HEK293T (cell line): ENCODE measurements at regions not wholly inside any gene's neighbourhood (a gene's known extent, or its start where the extent isn't known, plus 50 kb on each side); places are given as distances from the start of the nearest gene placed in this dataset.
"Not testable (repeated sequence)": the region's sequence is repeated elsewhere in the genome, so short reads cannot be mapped to it uniquely, and the experiment has no call there.

Source experiments
- CTCF ChIA-PET: fragments of 350-600 bp; formaldehyde crosslinking; extraction: SDS; loops from one replicate; lab custom pipeline; 2021; ENCODE audit warnings: antibody characterized with exemption, inconsistent platforms; lab: Yijun Ruan, JAX
- POLR2A ChIA-PET: fragments of 350-600 bp; formaldehyde crosslinking; extraction: SDS; loops from one replicate; lab custom pipeline; 2020; ENCODE audit warnings: antibody characterized with exemption, inconsistent platforms; lab: Yijun Ruan, JAX
- DNase-seq: peaks from one replicate; pipeline ENCODE4 v3.0.0; 2012; ENCODE audit warnings: mixed read lengths; ENCODE audit errors: extremely low spot score
- ARNT ChIP-seq: fragments of 450-650 bp; IDR thresholded peaks from 2 replicates; pipeline ENCODE4 v1.6.1; 2017; ENCODE audit warnings: mild to moderate bottlenecking
- BHLHE40 ChIP-seq: fragments of 450-650 bp; IDR thresholded peaks from 2 replicates; pipeline ENCODE4 v1.6.1; 2016; ENCODE audit warnings: mild to moderate bottlenecking, moderate library complexity, borderline replicate concordance
- CTBP1 ChIP-seq: fragments of 450-650 bp; IDR thresholded peaks from 2 replicates; pipeline ENCODE4 v1.6.1; 2016; ENCODE audit warnings: borderline replicate concordance
- ELF4 ChIP-seq: fragments of 450-650 bp; IDR thresholded peaks from 2 replicates; pipeline ENCODE4 v1.6.1; 2017; ENCODE audit warnings: antibody characterized with exemption
- FOXA1 ChIP-seq: fragments of 450-650 bp; IDR thresholded peaks from 2 replicates; pipeline ENCODE4 v1.6.1; 2016; ENCODE audit warnings: mild to moderate bottlenecking
- FOXK2 ChIP-seq: fragments of 450-650 bp; IDR thresholded peaks from 2 replicates; pipeline ENCODE4 v1.6.1; 2016; ENCODE audit warnings: mild to moderate bottlenecking
- FOXM1 ChIP-seq: fragments of 450-650 bp; IDR thresholded peaks from 2 replicates; pipeline ENCODE4 v1.6.1; 2017; ENCODE audit warnings: mild to moderate bottlenecking, borderline replicate concordance
- HDGF ChIP-seq: fragments of 450-650 bp; IDR thresholded peaks from 2 replicates; pipeline ENCODE4 v1.6.1; 2017; ENCODE audit warnings: antibody characterized with exemption, borderline replicate concordance
- L3MBTL2 ChIP-seq: fragments of 450-650 bp; conservative IDR thresholded peaks from 2 replicates; pipeline ENCODE4 v1.6.1; 2016; ENCODE audit warnings: mild to moderate bottlenecking
- LEF1 ChIP-seq: fragments of 450-650 bp; IDR thresholded peaks from 2 replicates; pipeline ENCODE4 v1.6.1; 2017; ENCODE audit warnings: mild to moderate bottlenecking, borderline replicate concordance
- NFRKB ChIP-seq: fragments of 450-650 bp; IDR thresholded peaks from 2 replicates; pipeline ENCODE4 v1.6.1; 2016; ENCODE audit warnings: mild to moderate bottlenecking, moderate library complexity
- SP1 ChIP-seq: fragments of 450-650 bp; IDR thresholded peaks from 2 replicates; pipeline ENCODE4 v1.6.1; 2017
- TARDBP ChIP-seq: fragments of 450-650 bp; IDR thresholded peaks from 2 replicates; pipeline ENCODE4 v1.6.1; 2016
- ZNF384 ChIP-seq: fragments of 450-650 bp; IDR thresholded peaks from 2 replicates; pipeline ENCODE4 v1.6.1; 2016
- TF ChIP-seq, protein P1 (sequence below): fragments of 450-650 bp; IDR thresholded peaks from 2 replicates; pipeline ENCODE4 v1.6.1; 2016

- TF ChIP-seq, protein P1, sequence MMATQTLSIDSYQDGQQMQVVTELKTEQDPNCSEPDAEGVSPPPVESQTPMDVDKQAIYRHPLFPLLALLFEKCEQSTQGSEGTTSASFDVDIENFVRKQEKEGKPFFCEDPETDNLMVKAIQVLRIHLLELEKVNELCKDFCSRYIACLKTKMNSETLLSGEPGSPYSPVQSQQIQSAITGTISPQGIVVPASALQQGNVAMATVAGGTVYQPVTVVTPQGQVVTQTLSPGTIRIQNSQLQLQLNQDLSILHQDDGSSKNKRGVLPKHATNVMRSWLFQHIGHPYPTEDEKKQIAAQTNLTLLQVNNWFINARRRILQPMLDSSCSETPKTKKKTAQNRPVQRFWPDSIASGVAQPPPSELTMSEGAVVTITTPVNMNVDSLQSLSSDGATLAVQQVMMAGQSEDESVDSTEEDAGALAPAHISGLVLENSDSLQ, result no peak
- no peak for TF ChIP-seq ARNT
- CTCF ChIA-PET, result no interaction called here
- no peak for DNase-seq
- POLR2A ChIA-PET, result no interaction called here
Observed at GRCh38 chr3:150273396-150273795, 134.7 kb upstream of the TSC22D2 start.

DNA sequence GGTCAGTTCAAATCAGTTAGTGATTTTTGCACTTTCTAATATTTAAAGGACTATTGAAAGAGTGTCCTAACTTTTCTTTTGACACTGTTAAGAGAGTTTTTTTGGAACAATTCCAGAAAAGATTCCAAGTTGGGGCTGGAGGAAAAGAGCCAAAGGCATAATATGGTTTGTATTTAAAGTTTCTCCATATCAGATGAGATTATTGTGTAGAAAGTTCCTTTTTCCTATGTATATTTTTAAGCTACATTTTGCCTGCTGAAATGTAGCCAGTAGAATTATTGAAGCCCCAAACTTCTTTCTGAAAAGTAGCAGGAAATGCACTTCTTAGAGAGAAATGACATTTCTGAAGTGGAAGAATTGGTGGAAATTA is 136.5 kb upstream of the TSC22D2 start:
- TF ChIP-seq NFRKB (no peak), LEF1 (no peak), CTBP1 (no peak)
- POLR2A ChIA-PET, result no interaction called here
- CTCF ChIA-PET, result no interaction called here
- no peak for DNase-seq

DNA sequence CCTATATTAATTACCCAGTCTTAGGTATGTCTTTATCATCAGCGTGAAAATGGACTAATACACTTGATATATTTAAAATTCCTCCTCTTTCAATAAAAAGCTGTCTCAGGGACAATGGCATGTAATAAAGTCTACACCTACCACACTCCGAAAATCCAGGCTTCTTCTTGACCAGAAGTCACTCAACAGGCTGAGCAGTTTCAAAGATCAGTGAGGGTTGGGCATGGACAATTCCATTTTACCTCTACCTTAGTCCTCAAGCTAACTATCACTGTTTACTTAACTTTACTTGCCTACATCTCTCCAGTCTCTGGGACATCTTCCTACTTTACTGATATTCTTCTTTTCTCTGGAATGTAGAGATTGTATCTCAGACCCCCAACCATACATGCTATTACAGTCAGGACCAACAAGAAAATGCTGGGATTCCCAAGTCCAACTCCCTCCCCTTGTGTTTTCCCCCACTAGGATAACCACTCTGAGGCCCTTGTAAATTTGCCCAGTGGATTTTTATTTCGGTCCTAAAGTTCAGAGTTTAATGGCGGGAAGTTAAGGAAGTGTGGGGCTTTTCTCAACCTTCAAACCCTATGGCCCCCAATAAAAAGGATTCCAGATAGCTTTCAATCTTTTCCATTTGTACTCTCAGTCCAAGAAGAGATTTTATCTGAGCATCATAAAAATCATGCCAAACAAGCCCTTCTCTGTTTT is 137.1 kb upstream of the TSC22D2 start:
- DNase-seq, result no peak
- TF ChIP-seq ZNF384 (no peak), FOXM1 (no peak), HDGF (no peak), FOXA1 (no peak), FOXK2 (no peak), NFRKB (no peak), LEF1 (no peak), CTBP1 (no peak), ARNT (no peak), L3MBTL2 (no peak)
- ChIA-PET POLR2A (no interaction called here), CTCF (no interaction called here)

DNA sequence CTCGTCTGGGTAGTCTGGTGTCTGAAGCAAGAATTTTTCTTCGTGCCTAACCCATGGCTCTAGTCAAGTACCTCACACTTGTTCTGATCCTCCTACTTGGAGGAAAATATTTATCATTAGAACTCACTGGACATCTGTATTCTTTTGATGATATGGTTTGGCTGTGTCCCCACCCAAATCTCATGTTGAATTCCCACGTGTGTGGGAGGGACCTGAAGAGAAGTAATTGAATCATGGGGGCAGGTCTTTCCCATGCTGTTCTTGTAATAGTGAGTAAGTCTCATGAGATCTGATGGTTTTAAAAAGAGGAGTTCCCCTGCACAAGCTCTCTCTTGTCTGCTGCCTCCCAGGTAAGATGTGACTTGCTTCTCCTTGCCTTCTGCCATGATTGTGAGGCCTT is 137.7 kb upstream of the TSC22D2 start:
- POLR2A ChIA-PET, DNase-seq: not testable (repeated sequence)
- CTCF ChIA-PET, result interaction anchor here (0.6 kb wide), 1 partner anchor 94 kb away, joined by 3 read pairs; no protein-coding TSS in a partner anchor

- POLR2A ChIA-PET, result no interaction called here
- TF ChIP-seq L3MBTL2, result no peak
- DNase-seq, result no peak
- CTCF ChIA-PET, result no interaction called here
Observed at GRCh38 chr3:150269526-150269925, 138.6 kb upstream of the TSC22D2 start.

DNA sequence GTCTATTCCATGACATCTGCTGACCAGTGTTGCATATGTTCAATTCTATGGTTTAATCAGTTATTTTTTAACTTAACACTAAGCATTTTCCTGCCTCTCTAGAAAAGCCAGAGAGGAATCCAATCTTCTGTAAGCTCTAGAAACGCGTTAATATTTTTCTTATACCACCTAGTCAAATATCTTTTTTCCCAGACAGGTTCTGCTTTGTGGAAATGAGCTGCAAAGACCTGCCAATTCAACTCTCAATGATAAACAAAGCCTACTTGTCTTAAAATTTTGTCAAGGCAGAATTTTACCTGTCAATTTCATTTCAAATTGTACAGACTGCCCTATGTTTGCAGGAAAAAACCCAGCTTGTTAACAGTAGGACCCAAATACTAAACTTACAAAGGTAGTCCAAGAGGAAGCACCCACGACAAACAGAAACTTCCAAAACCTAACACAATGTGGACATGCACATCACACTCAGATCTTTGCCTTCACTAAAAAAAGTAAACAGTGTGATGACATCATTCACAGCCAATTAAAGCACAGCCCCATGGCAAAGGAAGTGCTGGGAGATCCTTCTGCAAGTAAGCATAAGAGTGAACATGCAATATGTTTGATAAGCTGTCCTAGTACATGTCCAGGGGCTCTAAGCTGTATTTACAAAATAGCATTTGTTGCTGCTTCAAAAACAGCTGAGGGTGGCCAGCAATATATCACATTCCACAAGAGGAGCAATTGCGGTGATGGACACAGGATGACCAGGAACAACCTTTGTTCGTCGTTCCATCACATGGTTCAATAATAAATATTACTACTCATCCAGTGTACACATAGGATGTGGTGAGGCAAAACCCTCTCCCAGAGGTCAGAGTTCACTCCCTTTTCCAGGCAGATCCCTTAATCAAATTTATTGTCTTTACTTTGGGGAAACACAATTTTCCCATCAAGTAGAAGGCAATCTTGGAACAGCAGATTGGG is 139.4 kb upstream of the TSC22D2 start:
- no peak for DNase-seq
- POLR2A ChIA-PET, result no interaction called here
- no peak for TF ChIP-seq ZNF384
- TF ChIP-seq FOXA1, result no peak
- TF ChIP-seq CTBP1, result no peak
- TF ChIP-seq FOXM1, result no peak
- TF ChIP-seq, protein P1, result no peak
- TF ChIP-seq L3MBTL2, result no peak
- no peak for TF ChIP-seq BHLHE40
- no peak for TF ChIP-seq ELF4
- TF ChIP-seq SP1, result no peak
- no peak for TF ChIP-seq NFRKB
- CTCF ChIA-PET, result no interaction called here

- no peak for TF ChIP-seq BHLHE40
- no peak for TF ChIP-seq CTBP1
- no peak for TF ChIP-seq FOXA1
- TF ChIP-seq ARNT, result no peak
- no peak for TF ChIP-seq FOXK2
- no peak for TF ChIP-seq SP1
- no peak for TF ChIP-seq TARDBP
- no peak for TF ChIP-seq ELF4
- no peak for TF ChIP-seq L3MBTL2
- TF ChIP-seq, protein P1, result no peak
- no peak for TF ChIP-seq HDGF
- TF ChIP-seq NFRKB, result no peak
- TF ChIP-seq ZNF384, result no peak
- TF ChIP-seq LEF1, result no peak
- DNase-seq, result no peak
- ChIA-PET POLR2A (no interaction called here), CTCF (no interaction called here)
Observed at GRCh38 chr3:150267288-150267687, 140.8 kb upstream of the TSC22D2 start.
